ENCODE measurements at regions not wholly inside any gene's neighbourhood (a gene's known extent, or its start where the extent isn't known, plus 50 kb on each side); places are given as distances from the start of the nearest gene placed in this dataset.

DNA sequence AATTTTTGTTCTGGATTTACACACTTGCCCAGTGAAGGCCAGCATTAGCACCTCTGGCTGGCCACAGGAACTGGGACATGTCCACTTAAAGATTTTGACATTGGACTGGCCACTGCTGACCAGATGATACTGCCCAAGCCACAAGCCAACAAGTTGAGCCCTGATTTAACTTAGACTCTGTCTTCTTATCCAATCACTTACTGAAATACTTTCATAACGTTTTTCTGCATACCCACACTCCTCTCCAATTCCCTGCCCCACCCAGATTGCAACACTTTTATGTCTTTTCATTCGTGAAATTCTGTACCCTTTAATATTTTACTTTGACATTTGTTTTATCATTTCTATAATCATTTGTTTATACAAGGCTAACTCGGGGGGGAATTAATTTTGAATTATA, 170.3 kb upstream of the TAB2 start:
- H2BK12ac ChIP-seq (ENCODE audit: low read depth, low read length) = no peak overlapping the region
- H3K27ac ChIP-seq (ENCODE audit: low read depth, low read length) = no peak overlapping the region
- no peaks in the 10 kb centered on the region for H3K36me3 ChIP-seq (ENCODE audit: control insufficient read depth in 2 of 4, insufficient read depth in 4 of 4, low read length in 3 of 4)
- H3K79me2 ChIP-seq (ENCODE audit: control insufficient read depth in 1 of 2, insufficient read depth in 2 of 2, low read length in 2 of 2) = no peaks in the 10 kb centered on the region
- WGBS, 2 experiments (ENCODE audit: extremely low coverage in 1 of 2, insufficient coverage in 1 of 2, insufficient read length in 1 of 2, insufficient replicate concordance in 2 of 2, low coverage in 1 of 2, low lambda C conversion rate in 2 of 2, missing lambda C conversion rate in 1 of 2) = 77% methylated on average over 3 of the region's 3 CpGs; no CpG with 5 or more reads in 1 of the 2 experiments
- no peak overlapping the region for H2BK15ac ChIP-seq (ENCODE audit: low read length)
- no peaks in the 10 kb centered on the region for H3K9me3 ChIP-seq (ENCODE audit: insufficient read depth in 2 of 2, low read depth in 1 of 2, low read length in 1 of 2)
- H3K23me2 ChIP-seq (ENCODE audit: low read depth, low read length) = no peaks in the 10 kb centered on the region
- H3K4me3 ChIP-seq (ENCODE audit: extremely low read depth in 1 of 4, insufficient read depth in 2 of 4, low read depth in 3 of 4, low read length in 4 of 4) = no peak overlapping the region
- no peaks in the 10 kb centered on the region for H3K27me3 ChIP-seq (replicated peaks in 1 of 4; ENCODE audit: control insufficient read depth in 3 of 4, extremely low read depth in 1 of 4, insufficient read depth in 3 of 4, low read length in 3 of 4)
- H3K18ac ChIP-seq (ENCODE audit: extremely low read depth, low read length) = no peak overlapping the region
- H3K4ac ChIP-seq (replicated peaks; ENCODE audit: insufficient read length, low read depth, low read length) = no peak overlapping the region
- no peak overlapping the region for H3K4me2 ChIP-seq (ENCODE audit: insufficient read depth in 1 of 2, low read depth in 2 of 2, low read length in 2 of 2)
- H2BK20ac ChIP-seq (ENCODE audit: low read length) = no peak overlapping the region
- no peak overlapping the region for H4K5ac ChIP-seq (ENCODE audit: insufficient read length, low read depth, low read length)
- no peak for FAIRE-seq
- no peak overlapping the region for H3K14ac ChIP-seq (ENCODE audit: insufficient read length)
- H4K8ac ChIP-seq (ENCODE audit: extremely low read depth, insufficient read depth, low read length) = no peak overlapping the region
- H3K79me1 ChIP-seq (ENCODE audit: low read depth, low read length) = no peaks in the 10 kb centered on the region
- no peak overlapping the region for H3K9ac ChIP-seq (replicated peaks in 1 of 4; ENCODE audit: extremely low read depth in 1 of 4, low read depth in 3 of 4, low read length in 3 of 4)
- no peak overlapping the region for H3K23ac ChIP-seq (ENCODE audit: insufficient read length)
- H2AFZ ChIP-seq (ENCODE audit: low read length) = no peak overlapping the region
- H3K4me1 ChIP-seq (replicated peaks in 1 of 4; ENCODE audit: control insufficient read depth in 3 of 4, insufficient read depth in 4 of 4, low read length in 3 of 4) = no peaks in the 10 kb centered on the region
- H2BK120ac ChIP-seq (replicated peaks; ENCODE audit: low read depth, low read length) = no peak overlapping the region
- H4K91ac ChIP-seq (replicated peaks; ENCODE audit: insufficient read length, low read length) = no peak overlapping the region
- no peak overlapping the region for H3K56ac ChIP-seq (replicated peaks; ENCODE audit: insufficient read length, low read depth, low read length)
- CTCF ChIA-PET (ENCODE audit: partially characterized antibody) = interaction anchor here (0.7 to 1.0 kb wide), 2 partner anchors 18 to 285 kb away, joined by 3 read pairs; no protein-coding TSS in a partner anchor
- DNase-seq (ENCODE audit: low read depth in 1 of 2, low spot score in 2 of 2) = no peak
- no peak overlapping the region for H2BK5ac ChIP-seq (ENCODE audit: low read depth, low read length)
- H2AK5ac ChIP-seq (ENCODE audit: low read depth, low read length) = no peak overlapping the region
- no peaks in the 10 kb centered on the region for H4K20me1 ChIP-seq (replicated peaks in 1 of 2; ENCODE audit: control insufficient read depth in 1 of 2, insufficient read depth in 2 of 2, low read length in 2 of 2)
- POLR2A ChIA-PET (ENCODE audit: partially characterized antibody) = no interaction called here
- TF ChIP-seq KDM5A (IDR thresholded peaks at IDR 0.05; ENCODE audit: low read length) (no peak), PHF8 (conservative IDR thresholded peaks at IDR 0.05; ENCODE audit: low read depth, low read length) (no peak), HDAC2 (IDR thresholded peaks at IDR 0.05; ENCODE audit: borderline replicate concordance in 1 of 2, low read depth in 2 of 2, low read length in 2 of 2) (no peak)

Measured in H1 (cell line).